Calu3 (cell line): ENCODE measurements at regions not wholly inside any gene's neighbourhood (a gene's known extent, or its start where the extent isn't known, plus 50 kb on each side); places are given as distances from the start of the nearest gene placed in this dataset.

Experiments
- BruUV-seq: library from RNA; stranded (reverse); fragments of 400-500 nt; replicated peaks from 2 replicates; lab custom pipeline; 2021; lab: Mats Ljungman, UMichigan
- CTCF ChIA-PET: fragments of 300-600 bp; sonication (Branson Sonifier 250); formaldehyde crosslinking; loops from one replicate; lab custom pipeline; 2022; ENCODE audit warnings: antibody characterized with exemption; lab: Charles Lee
- DNase-seq: peaks from one replicate; pipeline ENCODE4 v3.0.0; 2022
- H3K27ac Mint-ChIP-seq: one replicate; pipeline ENCODE4 v1.8.0; 2022; ENCODE audit warnings: mixed read lengths; ENCODE audit not compliant: unreplicated experiment
- H3K27me3 Mint-ChIP-seq: one replicate; pipeline ENCODE4 v1.8.0; 2022; ENCODE audit warnings: mixed read lengths; ENCODE audit not compliant: unreplicated experiment
- H3K36me3 Mint-ChIP-seq: one replicate; pipeline ENCODE4 v1.8.0; 2022; ENCODE audit warnings: mild to moderate bottlenecking, moderate library complexity, mixed read lengths; ENCODE audit not compliant: insufficient read depth, unreplicated experiment
- H3K4me1 Mint-ChIP-seq: one replicate; pipeline ENCODE4 v1.8.0; 2022; ENCODE audit warnings: mild to moderate bottlenecking, low read depth, mixed read lengths; ENCODE audit not compliant: unreplicated experiment
- H3K4me3 Mint-ChIP-seq: one replicate; pipeline ENCODE4 v1.8.0; 2022; ENCODE audit warnings: mild to moderate bottlenecking, low read depth, moderate library complexity, mixed read lengths; ENCODE audit not compliant: unreplicated experiment
- H3K9me3 Mint-ChIP-seq: one replicate; pipeline ENCODE4 v1.8.0; 2022; ENCODE audit warnings: low read depth, mixed read lengths; ENCODE audit not compliant: unreplicated experiment
- intact Hi-C: fragments of 100-400 bp; cut with micrococcal nuclease; formaldehyde crosslinking; loops from one replicate; pipeline ENCODE4 v1.10.0; 2022; ENCODE audit not compliant: unreplicated experiment
- TF ChIP-seq, protein P1 (sequence below): fragments of 200-600 bp; IDR thresholded peaks from one replicate; pipeline ENCODE4 v1.8.0; 2022; ENCODE audit warnings: antibody characterized with exemption; ENCODE audit not compliant: unreplicated experiment

GRCh38 chr12:42987216-42987650 is 397.7 kb upstream of the PRICKLE1 start:
- no peaks in the 10 kb centered on the region for H3K36me3 Mint-ChIP-seq
- BruUV-seq = no TSS peak
- no peaks in the 10 kb centered on the region for H3K27me3 Mint-ChIP-seq
- CTCF ChIA-PET = no interaction called here
- intact Hi-C loops = no loop called here
- no peaks in the 10 kb centered on the region for H3K4me1 Mint-ChIP-seq
- no peak overlapping the region for H3K27ac Mint-ChIP-seq
- no peak for DNase-seq
- no peaks in the 10 kb centered on the region for H3K9me3 Mint-ChIP-seq
- TF ChIP-seq, protein P1, sequence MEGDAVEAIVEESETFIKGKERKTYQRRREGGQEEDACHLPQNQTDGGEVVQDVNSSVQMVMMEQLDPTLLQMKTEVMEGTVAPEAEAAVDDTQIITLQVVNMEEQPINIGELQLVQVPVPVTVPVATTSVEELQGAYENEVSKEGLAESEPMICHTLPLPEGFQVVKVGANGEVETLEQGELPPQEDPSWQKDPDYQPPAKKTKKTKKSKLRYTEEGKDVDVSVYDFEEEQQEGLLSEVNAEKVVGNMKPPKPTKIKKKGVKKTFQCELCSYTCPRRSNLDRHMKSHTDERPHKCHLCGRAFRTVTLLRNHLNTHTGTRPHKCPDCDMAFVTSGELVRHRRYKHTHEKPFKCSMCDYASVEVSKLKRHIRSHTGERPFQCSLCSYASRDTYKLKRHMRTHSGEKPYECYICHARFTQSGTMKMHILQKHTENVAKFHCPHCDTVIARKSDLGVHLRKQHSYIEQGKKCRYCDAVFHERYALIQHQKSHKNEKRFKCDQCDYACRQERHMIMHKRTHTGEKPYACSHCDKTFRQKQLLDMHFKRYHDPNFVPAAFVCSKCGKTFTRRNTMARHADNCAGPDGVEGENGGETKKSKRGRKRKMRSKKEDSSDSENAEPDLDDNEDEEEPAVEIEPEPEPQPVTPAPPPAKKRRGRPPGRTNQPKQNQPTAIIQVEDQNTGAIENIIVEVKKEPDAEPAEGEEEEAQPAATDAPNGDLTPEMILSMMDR = no peak
- H3K4me3 Mint-ChIP-seq = no peak overlapping the region

DNA sequence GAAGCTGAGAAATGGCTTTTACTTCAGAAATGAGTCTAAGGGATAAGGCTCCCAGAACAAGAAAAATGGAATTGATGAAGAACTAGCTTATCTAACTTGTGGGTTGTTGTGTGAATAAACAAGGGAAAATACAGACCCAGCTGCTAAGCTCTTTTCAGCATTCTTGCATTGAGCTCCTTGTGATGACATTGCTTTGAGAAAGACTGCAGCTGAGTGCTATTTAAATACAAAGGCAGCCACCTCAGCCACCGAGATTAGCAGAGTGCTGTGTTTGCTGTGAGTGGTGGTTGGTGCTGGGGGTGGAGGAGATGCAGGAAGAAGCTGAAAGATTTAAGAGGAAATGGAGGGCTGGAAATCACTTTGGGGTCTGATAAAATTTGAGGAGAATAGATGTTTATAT is 396.0 kb upstream of the PRICKLE1 start:
- intact Hi-C loops = no loop called here
- Mint-ChIP-seq H3K27ac (no peak overlapping the region), H3K9me3 (no peaks in the 10 kb centered on the region), H3K36me3 (no peaks in the 10 kb centered on the region), H3K4me3 (no peak overlapping the region), H3K4me1 (no peaks in the 10 kb centered on the region), H3K27me3 (no peaks in the 10 kb centered on the region)
- no TSS peak for BruUV-seq
- CTCF ChIA-PET = no interaction called here
- TF ChIP-seq, protein P1 = no peak
- DNase-seq = no peak

- H3K27ac Mint-ChIP-seq = no peak overlapping the region
- BruUV-seq = no TSS peak
- H3K27me3 Mint-ChIP-seq = no peaks in the 10 kb centered on the region
- DNase-seq = no peak
- no peaks in the 10 kb centered on the region for H3K9me3 Mint-ChIP-seq
- TF ChIP-seq, protein P1 = no peak
- H3K4me1 Mint-ChIP-seq = no peaks in the 10 kb centered on the region
- intact Hi-C loops = no loop called here
- CTCF ChIA-PET = no interaction called here
- no peaks in the 10 kb centered on the region for H3K36me3 Mint-ChIP-seq
- no peak overlapping the region for H3K4me3 Mint-ChIP-seq
Measured at GRCh38 chr12:42982828-42983227, 393.3 kb upstream of the PRICKLE1 start.

DNA sequence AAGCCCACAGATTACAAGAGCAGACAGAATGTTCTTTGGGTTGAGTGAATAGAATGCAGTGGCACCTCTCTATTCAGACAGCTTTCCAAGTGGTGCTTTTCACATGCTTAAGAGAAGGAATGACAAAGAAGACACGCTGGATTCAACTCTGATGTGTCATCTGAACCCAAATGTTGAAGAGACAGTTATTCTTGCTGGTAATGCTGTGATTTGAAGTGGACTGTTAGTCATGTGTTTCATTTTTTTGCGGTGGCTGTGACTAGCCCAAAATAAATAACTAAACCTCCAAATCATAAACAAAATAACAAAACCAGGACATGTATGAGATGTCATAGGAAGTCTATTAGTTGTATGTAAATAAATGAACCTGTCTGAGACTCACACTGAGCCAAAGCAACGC is 391.8 kb upstream of the PRICKLE1 start:
- H3K9me3 Mint-ChIP-seq = no peaks in the 10 kb centered on the region
- no peak for DNase-seq
- TF ChIP-seq, protein P1 = no peak
- no peaks in the 10 kb centered on the region for H3K36me3 Mint-ChIP-seq
- H3K27me3 Mint-ChIP-seq = no peaks in the 10 kb centered on the region
- H3K4me1 Mint-ChIP-seq = no peaks in the 10 kb centered on the region
- CTCF ChIA-PET = no interaction called here
- intact Hi-C loops = no loop called here
- no peak overlapping the region for H3K27ac Mint-ChIP-seq
- H3K4me3 Mint-ChIP-seq = no peak overlapping the region
- no TSS peak for BruUV-seq
